WTC11 (cell line): ENCODE measurements at regions not wholly inside any gene's neighbourhood (a gene's known extent, or its start where the extent isn't known, plus 50 kb on each side); places are given as distances from the start of the nearest gene placed in this dataset.

Experiments
- ATAC-seq: fragments of 200-7000 bp; cut with Tn5 transposase; 2 replicates; pipeline ENCODE4 v1.10.0; 2021; ENCODE audit warnings: mild to moderate bottlenecking, moderate library complexity
- CTCF ChIA-PET: fragments of 300-600 bp; sonication (Branson Sonifier 250); formaldehyde crosslinking; loops from one replicate; lab custom pipeline; 2021; ENCODE audit warnings: antibody characterized with exemption; lab: Charles Lee
- POLR2A ChIA-PET: fragments of 350-600 bp; sonication (Branson Sonifier 250); formaldehyde crosslinking; loops from one replicate; lab custom pipeline; 2021; ENCODE audit warnings: antibody characterized with exemption; lab: Charles Lee
- DNase-seq: peaks from one replicate; pipeline ENCODE4 v3.0.0; 2021; ENCODE audit warnings: low spot score
- H3K27ac Mint-ChIP-seq: 2 replicates; pipeline ENCODE4 v1.8.0; 2021; ENCODE audit warnings: mixed read lengths
- H3K27me3 Mint-ChIP-seq: 2 replicates; pipeline ENCODE4 v1.8.0; 2021; ENCODE audit warnings: low read depth, mild to moderate bottlenecking, moderate library complexity, mixed read lengths
- H3K36me3 Mint-ChIP-seq: 2 replicates; pipeline ENCODE4 v1.8.0; 2021; ENCODE audit warnings: mixed read lengths
- H3K4me1 Mint-ChIP-seq: 2 replicates; pipeline ENCODE4 v1.8.0; 2022; ENCODE audit warnings: mixed read lengths
- H3K4me3 Mint-ChIP-seq: 2 replicates; pipeline ENCODE4 v1.8.0; 2021; ENCODE audit warnings: mild to moderate bottlenecking, moderate library complexity, mixed read lengths
- H3K9me3 Mint-ChIP-seq: 2 replicates; pipeline ENCODE4 v1.8.0; 2021; ENCODE audit warnings: mixed read lengths
- AFF4 ChIP-seq: sonication (generic); formaldehyde crosslinking; IDR thresholded peaks from 2 replicates; pipeline ENCODE4 v1.8.1; 2023; ENCODE audit warnings: mild to moderate bottlenecking, missing genetic modification reagents, borderline replicate concordance
- AR ChIP-seq: fragments of 250-450 bp; sonication (Bioruptor Pico); IDR thresholded peaks from 2 replicates; pipeline ENCODE4 v1.9.0; 2021; ENCODE audit warnings: mild to moderate bottlenecking
- ATF3 ChIP-seq: sonication (generic); formaldehyde crosslinking; conservative IDR thresholded peaks from 2 replicates; pipeline ENCODE4 v1.8.1; 2022; ENCODE audit warnings: mild to moderate bottlenecking, missing genetic modification reagents
- CTCF ChIP-seq: fragments of 200-600 bp; IDR thresholded peaks from 2 replicates; pipeline ENCODE4 v1.8.0; 2022; ENCODE audit warnings: antibody characterized with exemption
- GABPB1 ChIP-seq: sonication (generic); formaldehyde crosslinking; IDR thresholded peaks from 2 replicates; pipeline ENCODE4 v1.8.1; 2023; ENCODE audit warnings: mild to moderate bottlenecking, missing genetic modification reagents
- GTF2I ChIP-seq: fragments of 250-450 bp; sonication (Bioruptor Pico); conservative IDR thresholded peaks from 2 replicates; pipeline ENCODE4 v1.4.0; 2021; ENCODE audit warnings: mild to moderate bottlenecking
- JAZF1 ChIP-seq: fragments of 250-450 bp; sonication (Bioruptor Pico); IDR thresholded peaks from 2 replicates; pipeline ENCODE4 v1.9.0; 2021; ENCODE audit warnings: moderate library complexity, mild to moderate bottlenecking, inconsistent platforms
- NFE2L1 ChIP-seq: sonication (generic); formaldehyde crosslinking; IDR thresholded peaks from 2 replicates; pipeline ENCODE4 v1.8.1; 2023; ENCODE audit warnings: missing genetic modification reagents
- RELA ChIP-seq: sonication (generic); formaldehyde crosslinking; IDR thresholded peaks from 2 replicates; pipeline ENCODE4 v1.8.1; 2022; ENCODE audit warnings: missing genetic modification reagents, mild to moderate bottlenecking, borderline replicate concordance
- ZBTB43 ChIP-seq: sonication (generic); formaldehyde crosslinking; IDR thresholded peaks from 2 replicates; pipeline ENCODE4 v1.8.1; 2023; ENCODE audit warnings: mild to moderate bottlenecking, missing genetic modification reagents
- ZNF219 ChIP-seq: sonication (generic); formaldehyde crosslinking; IDR thresholded peaks from 2 replicates; pipeline ENCODE4 v1.8.0; 2023; ENCODE audit warnings: missing genetic modification reagents, mild to moderate bottlenecking, borderline replicate concordance
- ZNF281 ChIP-seq: sonication (generic); formaldehyde crosslinking; IDR thresholded peaks from 2 replicates; pipeline ENCODE4 v1.8.0; 2023; ENCODE audit warnings: mild to moderate bottlenecking, missing genetic modification reagents
- ZNF423 ChIP-seq: fragments of 250-450 bp; sonication (Bioruptor Pico); IDR thresholded peaks from 2 replicates; pipeline ENCODE4 v2.1.2; 2022; ENCODE audit warnings: mild to moderate bottlenecking, moderate library complexity
- ZNF425 ChIP-seq: fragments of 250-450 bp; sonication (Bioruptor Pico); conservative IDR thresholded peaks from 2 replicates; pipeline ENCODE4 v1.9.0; 2021; ENCODE audit warnings: mild to moderate bottlenecking
- ZNF532 ChIP-seq: fragments of 250-450 bp; sonication (Bioruptor Pico); IDR thresholded peaks from 2 replicates; pipeline ENCODE4 v1.9.0; 2021; ENCODE audit warnings: mild to moderate bottlenecking, borderline replicate concordance

GRCh38 chr7:86962623-86963022 lies 96.8 kb downstream of the ELAPOR2 start (continued):
- TF ChIP-seq CTCF = no peak
- no peak for TF ChIP-seq GTF2I (CRISPR knock-in tag)
- TF ChIP-seq AFF4 (CRISPR knock-in tag) = no peak
- no peak for TF ChIP-seq GABPB1 (CRISPR knock-in tag)
- TF ChIP-seq RELA (CRISPR knock-in tag) = no peak
- no peak for TF ChIP-seq ZNF423 (CRISPR knock-in tag)
- TF ChIP-seq JAZF1 (CRISPR knock-in tag) = no peak
- TF ChIP-seq ZBTB43 = no peak
- TF ChIP-seq NFE2L1 = no peak

GRCh38 chr7:86961686-86962085 lies 97.8 kb downstream of the ELAPOR2 start:
- Mint-ChIP-seq H3K36me3 (peaks cover 19% of the 10 kb centered on the region), H3K9me3 (peaks cover 13% of the 10 kb centered on the region), H3K4me1 (peaks cover 38% of the 10 kb centered on the region), H3K27ac (no peak overlapping the region; the same call in 1 of the 2 replicates), H3K27me3 (no peaks in the 10 kb centered on the region), H3K4me3 (no peak overlapping the region)
- ChIA-PET CTCF (no interaction called here), POLR2A (no interaction called here)
- no peak for DNase-seq
- ATAC-seq = peak; percentile 28
- TF ChIP-seq NFE2L1 (no peak), ZNF425 (CRISPR knock-in tag) (no peak), ZNF281 (CRISPR knock-in tag) (no peak), ZNF219 (CRISPR knock-in tag) (no peak), ZNF532 (CRISPR knock-in tag) (no peak), AR (CRISPR knock-in tag) (no peak), ATF3 (no peak), GABPB1 (CRISPR knock-in tag) (no peak)
